NOMO-1 treated with DMSO at 0.1 percent for 48 hours (cell line): ENCODE measurements at regions not wholly inside any gene's neighbourhood (a gene's known extent, or its start where the extent isn't known, plus 50 kb on each side); places are given as distances from the start of the nearest gene placed in this dataset.

Experiments
- DNase-seq: peaks from one replicate; lab custom pipeline; 2025; ENCODE audit not compliant: unreplicated experiment; lab: John Stamatoyannopoulos, UW

GRCh38 chr18:39976771-39977170, 1978.3 kb upstream of the PIK3C3 start:
- no peak for DNase-seq

GRCh38 chr18:39972521-39972920, 1982.5 kb upstream of the PIK3C3 start:
- DNase-seq = no peak

- DNase-seq = no peak
These were observed 1985.1 kb upstream of the PIK3C3 start for GRCh38 chr18:39969803-39970494.

- no peak for DNase-seq
These were observed 1988.8 kb upstream of the PIK3C3 start for GRCh38 chr18:39966275-39966674.

GRCh38 chr18:39962546-39962945, 1992.5 kb upstream of the PIK3C3 start:
- no peak for DNase-seq

GRCh38 chr18:39960550-39960949, 1994.5 kb upstream of the PIK3C3 start:
- no peak for DNase-seq

- DNase-seq = no peak
These were observed 1995.2 kb upstream of the PIK3C3 start for GRCh38 chr18:39959839-39960238.

- no peak for DNase-seq
These were observed 1996.2 kb upstream of the PIK3C3 start for GRCh38 chr18:39958876-39959275.

GRCh38 chr18:39952816-39953215, 2002.2 kb upstream of the PIK3C3 start:
- no peak for DNase-seq

GRCh38 chr18:39951142-39951720, 2003.8 kb upstream of the PIK3C3 start:
- DNase-seq = no peak

- no peak for DNase-seq
These were observed 2008.4 kb upstream of the PIK3C3 start for GRCh38 chr18:39946623-39947061.

- no peak for DNase-seq
These were observed 2010.0 kb upstream of the PIK3C3 start for GRCh38 chr18:39945076-39945475.

- no peak for DNase-seq
These were observed 2012.3 kb upstream of the PIK3C3 start for GRCh38 chr18:39942702-39943101.

- DNase-seq = no peak
These were observed 2016.1 kb upstream of the PIK3C3 start for GRCh38 chr18:39938676-39939608.

GRCh38 chr18:39935598-39935997, 2019.4 kb upstream of the PIK3C3 start:
- no peak for DNase-seq

GRCh38 chr18:39918847-39919246, 2036.2 kb upstream of the PIK3C3 start:
- no peak for DNase-seq

GRCh38 chr18:39913672-39914366, 2041.2 kb upstream of the PIK3C3 start:
- no peak for DNase-seq

- no peak for DNase-seq
These were observed 2043.3 kb upstream of the PIK3C3 start for GRCh38 chr18:39911716-39912115.

GRCh38 chr18:39909706-39910105, 2045.3 kb upstream of the PIK3C3 start:
- DNase-seq = no peak

- no peak for DNase-seq
These were observed 2068.9 kb upstream of the PIK3C3 start for GRCh38 chr18:39886136-39886535.

GRCh38 chr18:39872651-39873050, 2082.4 kb upstream of the PIK3C3 start:
- no peak for DNase-seq
